HCT116 (cell line): ENCODE measurements at regions not wholly inside any gene's neighbourhood (a gene's known extent, or its start where the extent isn't known, plus 50 kb on each side); places are given as distances from the start of the nearest gene placed in this dataset.

Source experiments
- ATAC-seq: fragments of 200-7000 bp; cut with Tn5 transposase; 2 replicates; pipeline ENCODE4 v1.9.1; 2020; ENCODE audit warnings: mild to moderate bottlenecking, moderate library complexity
- BruUV-seq: library from RNA; stranded (reverse); fragments of 400-500 nt; replicated peaks from 2 replicates; lab custom pipeline; 2021; lab: Mats Ljungman, UMichigan
- CTCF ChIA-PET: fragments of 300-600 bp; sonication (Branson Sonifier 250); formaldehyde crosslinking; loops from one replicate; lab custom pipeline; 2021; ENCODE audit warnings: antibody characterized with exemption; lab: Charles Lee
- POLR2A ChIA-PET: fragments of 300-600, 350-600 bp; sonication (Branson Sonifier 250); formaldehyde crosslinking; loops from one replicate; lab custom pipeline; 2021; ENCODE audit warnings: antibody characterized with exemption; lab: Charles Lee
- RAD21 ChIA-PET, 2 experiments: fragments of 300-600 bp; sonication (Branson Sonifier 250); formaldehyde crosslinking; loops; one replicate each; lab custom pipeline; 2023; ENCODE audit warnings: low total read pairs in 2 of 2; ENCODE audit not compliant: uncharacterized antibody in 2 of 2, unreplicated experiment in 2 of 2, low non-redundant PET in 1 of 2; lab: Charles Lee
- DNase-seq: peaks from one replicate; pipeline ENCODE4 v3.0.0-alpha.2; 2010; ENCODE audit warnings: low read depth, low spot score
- H2AFZ ChIP-seq: fragments of 200-600 bp; shearing (Covaris generic), sonication (generic); 2 replicates; pipeline ENCODE4 v1.6.1; 2017; ENCODE audit warnings: low read depth, mixed run types, mixed read lengths, antibody characterized with exemption, low read length; ENCODE audit not compliant: poor library complexity, severe bottlenecking
- H3K27ac ChIP-seq: 2 replicates; pipeline ENCODE4 v1.5.1; 2012; ENCODE audit warnings: low read depth, low read length
- H3K27me3 ChIP-seq: fragments of 200-600 bp; sonication (generic); 2 replicates; pipeline ENCODE4 v1.6.1; 2016; ENCODE audit warnings: mixed run types, low read length, mixed read lengths; ENCODE audit not compliant: insufficient read depth
- H3K36me3 ChIP-seq, 2 experiments: fragments of 200-500 bp in 1 of 2; fragments of 200-600 bp in 1 of 2; sonication (Bioruptor generic) in 1 of 2; sonication (generic) in 1 of 2; 2 replicates each; pipeline versions ENCODE4 v1.5.1 to v1.6.1; 2014 to 2016; ENCODE audit warnings: low read length in 2 of 2, inconsistent platforms in 1 of 2, mixed read lengths in 1 of 2, mixed run types in 1 of 2; ENCODE audit not compliant: insufficient read depth in 2 of 2, control insufficient read depth in 1 of 2
- H3K4me1 ChIP-seq, 2 experiments: fragments of 200-600 bp in 1 of 2; sonication (generic) in 1 of 2; 2 replicates each; pipeline versions ENCODE4 v1.5.1 to v1.6.1; 2012 to 2017; ENCODE audit warnings: low read length in 2 of 2, inconsistent platforms in 1 of 2, mild to moderate bottlenecking in 1 of 2, mixed read lengths in 1 of 2, mixed run types in 1 of 2, moderate library complexity in 1 of 2; ENCODE audit not compliant: insufficient read depth in 2 of 2, control insufficient read depth in 1 of 2
- H3K4me2 ChIP-seq: fragments of 200-600 bp; sonication (generic); 2 replicates; pipeline ENCODE4 v1.6.1; 2017; ENCODE audit warnings: mixed run types, low read length, mixed read lengths
- H3K4me3 ChIP-seq, 2 experiments: fragments of 200-600 bp in 1 of 2; sonication (generic) in 1 of 2; replicated peaks in 1 of 2; 2 replicates each; pipeline ENCODE4 v1.5.1; 2011 to 2016; ENCODE audit warnings: low read length in 2 of 2, control low read depth in 1 of 2, low read depth in 1 of 2, mild to moderate bottlenecking in 1 of 2, mixed read lengths in 1 of 2, mixed run types in 1 of 2
- H3K79me2 ChIP-seq: fragments of 200-600 bp; sonication (generic); 2 replicates; pipeline ENCODE4 v1.6.1; 2017; ENCODE audit warnings: mild to moderate bottlenecking, mixed run types, low read length, moderate library complexity, mixed read lengths; ENCODE audit not compliant: insufficient read depth
- H3K9ac ChIP-seq: fragments of 200-600 bp; sonication (generic); 2 replicates; pipeline ENCODE4 v1.6.1; 2016; ENCODE audit warnings: low read length, mixed read lengths
- H3K9me2 ChIP-seq: fragments of 200-600 bp; sonication (generic), shearing (Covaris generic); 2 replicates; pipeline ENCODE4 v1.6.1; 2017; ENCODE audit warnings: mixed run types, mild to moderate bottlenecking, moderate library complexity; ENCODE audit not compliant: insufficient read depth
- H3K9me3 ChIP-seq, 2 experiments: fragments of 200-500 bp in 1 of 2; fragments of 200-600 bp in 1 of 2; sonication (Bioruptor generic) in 1 of 2; sonication (generic) in 1 of 2; 2 replicates each; pipeline ENCODE4 v1.6.1; 2014 to 2017; ENCODE audit warnings: low read length in 2 of 2, mixed read lengths in 2 of 2, inconsistent platforms in 1 of 2, low read depth in 1 of 2, mild to moderate bottlenecking in 1 of 2, mixed run types in 1 of 2, moderate library complexity in 1 of 2; ENCODE audit not compliant: control insufficient read depth in 1 of 2, insufficient read depth in 1 of 2
- H4K20me1 ChIP-seq: fragments of 200-600 bp; sonication (generic), shearing (Covaris generic); 2 replicates; pipeline ENCODE4 v1.6.1; 2017; ENCODE audit warnings: mixed run types, mild to moderate bottlenecking, moderate library complexity; ENCODE audit not compliant: insufficient read depth
- CBX3 ChIP-seq: IDR thresholded peaks from 2 replicates; pipeline ENCODE4 v1.6.1; 2012; ENCODE audit warnings: low read depth
- CEBPB ChIP-seq: IDR thresholded peaks from 2 replicates; pipeline ENCODE4 v1.6.1; 2012; ENCODE audit warnings: low read depth
- EGR1 ChIP-seq: IDR thresholded peaks from 2 replicates; pipeline ENCODE4 v1.6.1; 2012; ENCODE audit warnings: low read depth
- POLR2AphosphoS5 ChIP-seq: IDR thresholded peaks from 2 replicates; pipeline ENCODE4 v1.6.1; 2011; ENCODE audit warnings: mild to moderate bottlenecking, low read depth, low read length, moderate library complexity
- RAD21 ChIP-seq: IDR thresholded peaks from 2 replicates; pipeline ENCODE4 v1.6.1; 2012; ENCODE audit warnings: low read depth, mild to moderate bottlenecking
- SP1 ChIP-seq: IDR thresholded peaks from 2 replicates; pipeline ENCODE4 v1.6.1; 2012; ENCODE audit warnings: low read depth
- SRF ChIP-seq: IDR thresholded peaks from 2 replicates; pipeline ENCODE4 v1.6.1; 2012; ENCODE audit warnings: low read depth
- ZFX ChIP-seq: fragments of 450-650 bp; IDR thresholded peaks from 2 replicates; pipeline ENCODE4 v1.6.1; 2017
- intact Hi-C: fragments of 100-400 bp; cut with micrococcal nuclease; formaldehyde crosslinking; loops from 2 replicates; pipeline ENCODE4 v1.10.0; 2022
- TF ChIP-seq, protein P1 (sequence below): IDR thresholded peaks from 2 replicates; pipeline ENCODE4 v1.6.1; 2012
- TF ChIP-seq, protein P2 (sequence below), 3 experiments: fragments of 200-600 bp in 1 of 3; sonication (generic) in 1 of 3; IDR thresholded peaks in 2 of 3; conservative IDR thresholded peaks in 1 of 3; 2 replicates each; pipeline ENCODE4 v1.5.1; 2012 to 2017; ENCODE audit warnings: low read depth in 2 of 3, low read length in 2 of 3, antibody characterized with exemption in 1 of 3, borderline replicate concordance in 1 of 3, control low read depth in 1 of 3, mild to moderate bottlenecking in 1 of 3, mixed read lengths in 1 of 3, mixed run types in 1 of 3, moderate library complexity in 1 of 3; ENCODE audit not compliant: insufficient read depth in 1 of 3
- TF ChIP-seq, protein P3 (sequence below): IDR thresholded peaks from 2 replicates; pipeline ENCODE4 v1.6.1; 2012

DNA sequence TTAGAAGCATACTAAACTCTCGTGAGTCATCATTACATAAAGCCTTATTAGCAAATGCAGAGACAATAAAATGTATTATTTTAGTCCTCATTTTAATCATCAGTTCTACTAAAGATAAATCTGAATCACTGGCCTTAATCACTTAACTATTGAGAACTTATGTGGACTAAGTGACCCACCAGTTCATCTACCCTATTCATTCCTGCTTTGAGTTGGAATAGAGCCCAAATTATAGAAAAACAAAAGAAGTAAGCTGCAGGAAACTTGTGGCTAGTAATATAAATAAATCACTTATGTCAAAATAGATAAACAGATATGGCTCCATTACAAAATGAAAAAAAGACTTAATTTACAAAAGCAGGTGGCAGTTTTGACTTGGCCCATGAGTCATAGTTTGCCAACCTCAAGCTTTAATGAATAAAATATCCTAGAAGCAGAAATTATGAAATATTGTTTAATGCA, 851.8 kb upstream of the CRIM1 start:
- no peaks in the 10 kb centered on the region for H3K4me1 ChIP-seq
- no peaks in the 10 kb centered on the region for H3K79me2 ChIP-seq
- H3K4me3 ChIP-seq, result no peak overlapping the region
- H4K20me1 ChIP-seq, result no peaks in the 10 kb centered on the region
- BruUV-seq, result no TSS peak
- no peak for DNase-seq
- peaks cover 8 to 15% of the 10 kb centered on the region in 2 experiments; a peak in 3 of 4 replicates for H3K9me3 ChIP-seq
- H3K4me2 ChIP-seq, result no peak overlapping the region
- ChIA-PET POLR2A (no interaction called here), RAD21 (no interaction called here)
- intact Hi-C loops, result no loop called here
- TF ChIP-seq, protein P1, sequence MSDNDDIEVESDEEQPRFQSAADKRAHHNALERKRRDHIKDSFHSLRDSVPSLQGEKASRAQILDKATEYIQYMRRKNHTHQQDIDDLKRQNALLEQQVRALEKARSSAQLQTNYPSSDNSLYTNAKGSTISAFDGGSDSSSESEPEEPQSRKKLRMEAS, result no peak
- TF ChIP-seq POLR2AphosphoS5 (no peak), ZFX (no peak), SP1 (no peak), EGR1 (no peak)
- TF ChIP-seq, protein P2, sequence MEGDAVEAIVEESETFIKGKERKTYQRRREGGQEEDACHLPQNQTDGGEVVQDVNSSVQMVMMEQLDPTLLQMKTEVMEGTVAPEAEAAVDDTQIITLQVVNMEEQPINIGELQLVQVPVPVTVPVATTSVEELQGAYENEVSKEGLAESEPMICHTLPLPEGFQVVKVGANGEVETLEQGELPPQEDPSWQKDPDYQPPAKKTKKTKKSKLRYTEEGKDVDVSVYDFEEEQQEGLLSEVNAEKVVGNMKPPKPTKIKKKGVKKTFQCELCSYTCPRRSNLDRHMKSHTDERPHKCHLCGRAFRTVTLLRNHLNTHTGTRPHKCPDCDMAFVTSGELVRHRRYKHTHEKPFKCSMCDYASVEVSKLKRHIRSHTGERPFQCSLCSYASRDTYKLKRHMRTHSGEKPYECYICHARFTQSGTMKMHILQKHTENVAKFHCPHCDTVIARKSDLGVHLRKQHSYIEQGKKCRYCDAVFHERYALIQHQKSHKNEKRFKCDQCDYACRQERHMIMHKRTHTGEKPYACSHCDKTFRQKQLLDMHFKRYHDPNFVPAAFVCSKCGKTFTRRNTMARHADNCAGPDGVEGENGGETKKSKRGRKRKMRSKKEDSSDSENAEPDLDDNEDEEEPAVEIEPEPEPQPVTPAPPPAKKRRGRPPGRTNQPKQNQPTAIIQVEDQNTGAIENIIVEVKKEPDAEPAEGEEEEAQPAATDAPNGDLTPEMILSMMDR (IDR thresholded peaks at IDR 0.05 in 2 of 3, conservative IDR thresholded peaks at IDR 0.05 in 1 of 3; ENCODE audit: borderline replicate concordance in 1 of 3, insufficient read depth in 1 of 3, low read depth in 2 of 3, low read length in 2 of 3), result no peak
- TF ChIP-seq, protein P3, sequence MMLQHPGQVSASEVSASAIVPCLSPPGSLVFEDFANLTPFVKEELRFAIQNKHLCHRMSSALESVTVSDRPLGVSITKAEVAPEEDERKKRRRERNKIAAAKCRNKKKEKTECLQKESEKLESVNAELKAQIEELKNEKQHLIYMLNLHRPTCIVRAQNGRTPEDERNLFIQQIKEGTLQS, result no peak
- TF ChIP-seq, all 23 proteins: peak for 0
- Histone ChIP-seq H2AFZ (no peak overlapping the region), H3K36me3 (no peaks in the 10 kb centered on the region), H3K9ac (no peak overlapping the region), H3K27ac (no peak overlapping the region), H3K9me2 (no peaks in the 10 kb centered on the region), H3K27me3 (no peaks in the 10 kb centered on the region)
- no peak for ATAC-seq
- CTCF ChIA-PET, result no interaction called here

DNA sequence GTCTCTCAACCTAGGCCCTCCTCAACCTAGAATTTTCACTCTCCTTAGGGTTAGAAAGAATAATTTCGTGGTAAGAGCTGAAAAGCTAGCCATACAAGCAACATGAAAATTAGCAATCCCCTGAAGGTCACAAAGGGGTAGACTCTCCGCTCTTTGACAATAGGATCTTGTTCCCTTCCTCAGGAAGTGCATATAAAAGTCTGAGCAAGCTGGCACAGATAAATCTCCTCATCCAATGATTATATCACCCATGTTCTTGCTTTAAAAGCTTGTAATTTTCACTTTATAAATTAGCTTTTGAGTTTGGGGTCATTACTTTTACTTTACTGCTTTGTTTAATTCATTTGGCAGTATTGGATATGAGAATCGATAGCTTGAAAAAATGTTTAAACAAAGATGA, 852.3 kb upstream of the CRIM1 start:
- no peak overlapping the region for H3K27ac ChIP-seq
- no peak overlapping the region for H3K4me2 ChIP-seq
- H3K9ac ChIP-seq, result no peak overlapping the region
- CTCF ChIA-PET, result no interaction called here
- no peaks in the 10 kb centered on the region for H4K20me1 ChIP-seq
- DNase-seq (no peak), ATAC-seq (no peak)
- H2AFZ ChIP-seq, result no peak overlapping the region
- H3K79me2 ChIP-seq, result no peaks in the 10 kb centered on the region
- RAD21 ChIA-PET, result no interaction called here
- no TSS peak for BruUV-seq
- H3K4me1 ChIP-seq, result no peaks in the 10 kb centered on the region
- no peaks in the 10 kb centered on the region for H3K36me3 ChIP-seq
- peaks cover 8 to 15% of the 10 kb centered on the region in 2 experiments; a peak in 3 of 4 replicates for H3K9me3 ChIP-seq
- no peak for TF ChIP-seq CBX3
- TF ChIP-seq EGR1, result no peak
- no peak for TF ChIP-seq RAD21
- TF ChIP-seq SRF, result no peak
- no peak for TF ChIP-seq CEBPB
- no peaks in the 10 kb centered on the region for H3K9me2 ChIP-seq
- POLR2A ChIA-PET, result no interaction called here
- intact Hi-C loops, result no loop called here
- H3K4me3 ChIP-seq, result no peak overlapping the region
- no peaks in the 10 kb centered on the region for H3K27me3 ChIP-seq
